Uterus (tissue), 3 donors: ENCODE measurements at regions not wholly inside any gene's neighbourhood (a gene's known extent, or its start where the extent isn't known, plus 50 kb on each side); places are given as distances from the start of the nearest gene placed in this dataset.

ENCODE experiments used
- DNase-seq, 2 donors: peaks; one replicate each; pipeline ENCODE4 v3.0.0-alpha.2; 2019 to 2020
- H3K27ac ChIP-seq, 2 donors: fragments of 200-600 bp; sonication (generic); 1 replicate in 1 of 2; 2 replicates in 1 of 2; pipeline ENCODE4 v1.5.1; 2016 to 2018
- H3K27me3 ChIP-seq, 2 donors: fragments of 200-600 bp; sonication (generic); one replicate each; pipeline ENCODE4 v1.5.1; 2018 to 2019; ENCODE audit warnings: control low read depth in 1 of 2
- H3K36me3 ChIP-seq, 2 donors: fragments of 200-600 bp; sonication (generic); one replicate each; pipeline ENCODE4 v1.5.1; 2019; ENCODE audit warnings: control low read depth in 1 of 2
- H3K4me1 ChIP-seq, 2 donors: fragments of 200-600 bp; sonication (generic); one replicate each; pipeline ENCODE4 v1.5.1; 2018 to 2019; ENCODE audit warnings: control low read depth in 1 of 2
- H3K4me3 ChIP-seq, 2 donors: fragments of 200-600 bp; sonication (generic); 1 replicate in 1 of 2; 2 replicates in 1 of 2; pipeline ENCODE4 v1.5.1; 2018 to 2019; ENCODE audit warnings: mild to moderate bottlenecking in 1 of 2
- H3K9me3 ChIP-seq, 2 donors: fragments of 200-600 bp; sonication (generic); one replicate each; pipeline ENCODE4 v1.5.1; 2019; ENCODE audit warnings: control low read depth in 1 of 2
- CTCF ChIP-seq, 4 experiments: fragments of 200-600 bp in 2 of 4; fragments of 450-650 bp in 2 of 4; sonication (generic) in 2 of 4; IDR thresholded peaks; one replicate each; pipeline ENCODE4 v1.5.1; 2016 to 2019; ENCODE audit warnings: antibody characterized with exemption in 4 of 4, mild to moderate bottlenecking in 2 of 4, moderate library complexity in 1 of 4
- POLR2A ChIP-seq, 2 donors: fragments of 450-650 bp; IDR thresholded peaks; one replicate each; pipeline ENCODE4 v1.6.1; 2016; ENCODE audit warnings: antibody characterized with exemption in 2 of 2, mild to moderate bottlenecking in 1 of 2, moderate library complexity in 1 of 2
- intact Hi-C: fragments of 100-400 bp; cut with DNase I; formaldehyde crosslinking; loops from one replicate; pipeline ENCODE4 v1.15.1; 2023; ENCODE audit warnings: low total_unique reads
- donor health status: DM: yes; HTN: yes; CAD: no.

GRCh38 chr4:166257891-166258290 lies 384.9 kb downstream of the TLL1 start:
- no peak for DNase-seq
- Histone ChIP-seq H3K4me1 (no peaks in the 10 kb centered on the region), H3K36me3 (no peaks in the 10 kb centered on the region), H3K27ac (no peak overlapping the region), H3K4me3 (no peak overlapping the region), H3K27me3 (no peaks in the 10 kb centered on the region), H3K9me3 (no peaks in the 10 kb centered on the region)
- TF ChIP-seq POLR2A (IDR thresholded peaks at IDR 0.05) (no peak), CTCF (IDR thresholded peaks at IDR 0.05) (no peak)
- intact Hi-C loops, result no loop called here

GRCh38 chr4:166259081-166259480 lies 386.0 kb downstream of the TLL1 start:
- no peaks in the 10 kb centered on the region for H3K27me3 ChIP-seq
- no peaks in the 10 kb centered on the region for H3K9me3 ChIP-seq
- no peak overlapping the region for H3K27ac ChIP-seq
- H3K36me3 ChIP-seq, result no peaks in the 10 kb centered on the region
- no peak for DNase-seq
- no peaks in the 10 kb centered on the region for H3K4me1 ChIP-seq
- TF ChIP-seq CTCF (IDR thresholded peaks at IDR 0.05) (no peak), POLR2A (IDR thresholded peaks at IDR 0.05) (no peak)
- intact Hi-C loops, result no loop called here
- no peak overlapping the region for H3K4me3 ChIP-seq

GRCh38 chr4:166274136-166274761 lies 401.2 kb downstream of the TLL1 start:
- no peak overlapping the region for H3K27ac ChIP-seq
- H3K4me1 ChIP-seq, result no peaks in the 10 kb centered on the region
- DNase-seq, result no peak
- H3K36me3 ChIP-seq, result no peaks in the 10 kb centered on the region
- intact Hi-C loops, result no loop called here
- TF ChIP-seq CTCF (IDR thresholded peaks at IDR 0.05), result no peak
- TF ChIP-seq POLR2A (IDR thresholded peaks at IDR 0.05), result no peak
- H3K9me3 ChIP-seq, result no peaks in the 10 kb centered on the region
- H3K4me3 ChIP-seq, result no peak overlapping the region
- H3K27me3 ChIP-seq, result no peaks in the 10 kb centered on the region

DNA sequence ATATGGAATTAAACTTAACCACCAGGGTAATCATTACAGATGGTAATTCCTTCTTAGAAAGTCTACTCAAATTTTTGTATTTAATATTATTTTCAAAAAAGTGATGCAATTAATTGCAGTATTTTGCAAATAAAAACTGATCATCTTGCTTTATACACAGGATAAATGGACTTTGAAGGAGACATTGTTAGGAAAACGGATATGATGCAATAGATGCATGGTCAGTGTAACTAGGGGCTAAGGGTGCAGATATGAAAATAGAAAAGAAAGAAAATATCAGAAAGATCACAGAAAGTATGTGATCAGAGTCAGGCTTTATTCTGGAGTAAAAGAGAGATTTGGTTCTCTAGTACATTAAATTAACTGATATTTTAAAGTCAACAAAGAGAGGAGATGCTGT lies 401.7 kb downstream of the TLL1 start:
- Histone ChIP-seq H3K9me3 (no peaks in the 10 kb centered on the region), H3K27me3 (no peaks in the 10 kb centered on the region), H3K4me3 (no peak overlapping the region), H3K27ac (no peak overlapping the region), H3K4me1 (no peaks in the 10 kb centered on the region), H3K36me3 (no peaks in the 10 kb centered on the region)
- no peak for TF ChIP-seq CTCF (IDR thresholded peaks at IDR 0.05)
- TF ChIP-seq POLR2A (IDR thresholded peaks at IDR 0.05), result no peak
- intact Hi-C loops, result no loop called here
- no peak for DNase-seq

DNA sequence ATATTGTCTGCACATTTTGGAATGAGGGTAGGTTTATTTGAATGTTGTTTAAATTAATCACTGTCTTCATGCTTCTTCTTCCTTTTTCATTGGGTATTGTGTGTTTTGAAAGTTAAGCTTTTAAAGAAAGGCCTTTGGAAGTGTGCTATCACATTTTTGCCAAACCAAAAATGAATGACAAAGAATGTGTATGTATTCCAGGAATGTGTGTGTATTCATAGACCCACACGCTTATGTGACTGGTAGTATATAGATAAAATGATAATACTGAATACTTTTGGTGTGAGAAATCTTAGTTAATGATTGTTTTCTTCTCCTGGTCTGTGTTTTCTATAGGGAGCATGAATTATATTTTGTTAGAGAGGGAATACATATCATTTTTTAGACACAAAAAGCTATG lies 404.4 kb downstream of the TLL1 start:
- TF ChIP-seq CTCF (IDR thresholded peaks at IDR 0.05) (no peak), POLR2A (IDR thresholded peaks at IDR 0.05) (no peak)
- no peak overlapping the region for H3K27ac ChIP-seq
- no peaks in the 10 kb centered on the region for H3K36me3 ChIP-seq
- no peaks in the 10 kb centered on the region for H3K9me3 ChIP-seq
- H3K4me3 ChIP-seq, result no peak overlapping the region
- H3K4me1 ChIP-seq, result no peaks in the 10 kb centered on the region
- intact Hi-C loops, result no loop called here
- no peaks in the 10 kb centered on the region for H3K27me3 ChIP-seq
- DNase-seq, result no peak
